GM19438 (cell line): ENCODE measurements at regions not wholly inside any gene's neighbourhood (a gene's known extent, or its start where the extent isn't known, plus 50 kb on each side); places are given as distances from the start of the nearest gene placed in this dataset.

Experiments
- ATAC-seq: cut with Tn5 transposase; IDR thresholded peaks from one replicate; pipeline ENCODE4 v1.9.1; 2021; ENCODE audit warnings: low read depth; ENCODE audit not compliant: unreplicated experiment

DNA sequence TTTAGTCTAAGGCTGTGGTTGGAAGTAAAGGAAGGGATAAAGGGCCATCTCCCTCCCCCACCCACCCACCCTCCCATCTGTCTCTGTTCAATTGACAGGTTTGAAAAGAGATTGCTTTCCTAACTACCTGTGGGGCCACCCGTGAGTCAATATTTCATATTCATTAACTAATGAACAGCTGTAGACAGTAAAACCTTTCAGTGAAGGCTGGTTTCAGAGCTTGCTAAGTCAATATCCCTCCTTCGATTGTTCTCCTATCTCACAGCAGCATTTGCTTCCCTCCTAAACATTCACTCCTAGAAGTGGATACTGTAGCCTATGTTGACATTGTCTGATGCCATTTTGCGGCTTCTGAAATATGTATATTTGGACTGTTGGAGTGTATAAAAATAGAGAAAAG lies 85.9 kb upstream of the SYNPR start:
- ATAC-seq, result no peak

DNA sequence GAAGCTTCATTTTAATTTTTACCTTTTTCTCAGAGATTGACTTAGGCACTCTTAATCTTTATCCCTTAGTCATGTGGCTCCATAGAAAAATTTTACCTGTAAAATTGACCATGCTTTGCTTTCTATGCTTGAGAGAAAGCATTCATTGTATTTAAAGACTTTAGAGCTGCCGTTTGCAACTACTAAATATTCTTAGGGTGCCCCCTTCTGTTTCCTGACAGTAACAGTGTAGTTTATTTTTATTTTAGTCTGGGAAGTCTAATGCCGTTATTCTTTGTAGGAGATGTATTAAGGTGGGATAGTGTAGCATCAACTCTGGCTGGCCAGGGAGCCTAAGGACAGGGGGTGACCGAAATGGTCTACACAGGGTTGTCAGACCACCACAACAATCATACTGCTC lies 84.5 kb upstream of the SYNPR start:
- ATAC-seq, result no peak

DNA sequence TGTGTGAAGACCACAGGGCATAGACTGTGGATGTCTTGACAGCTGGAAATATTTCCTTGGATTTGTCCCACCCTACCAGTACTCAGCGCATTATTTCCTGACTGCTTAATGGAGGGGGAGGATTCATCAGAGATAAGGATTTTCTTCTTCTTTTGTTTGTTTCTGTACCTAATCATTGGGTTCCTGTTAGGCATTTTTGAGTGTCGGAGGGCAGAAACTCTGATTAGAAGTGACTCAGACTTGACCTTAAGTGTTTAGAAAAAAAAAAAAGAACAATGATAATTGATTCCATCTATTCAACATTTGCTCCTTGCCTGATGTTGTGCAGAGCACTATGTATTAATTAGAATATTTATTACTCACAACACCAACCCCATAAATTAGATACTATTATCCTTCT lies 78.5 kb upstream of the SYNPR start:
- ATAC-seq, result no peak

DNA sequence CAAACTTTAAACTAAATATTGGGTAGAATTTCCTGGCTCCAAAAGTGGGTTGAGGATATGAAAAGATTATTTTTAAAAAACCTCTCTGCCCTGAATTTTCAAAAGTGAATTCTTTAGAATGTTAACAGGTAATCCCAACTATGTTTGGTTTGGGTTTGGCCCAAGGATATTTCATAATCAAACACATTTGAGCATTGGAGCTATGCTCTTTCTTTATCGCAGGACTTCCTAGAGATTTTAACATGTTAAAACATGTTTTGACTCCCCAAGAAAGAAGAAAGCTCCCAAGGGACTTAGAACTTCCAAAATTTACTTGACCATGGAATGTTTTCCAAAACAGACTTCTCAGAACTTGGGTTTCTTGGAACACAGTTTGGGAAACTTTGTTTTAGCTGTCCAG lies 75.6 kb upstream of the SYNPR start:
- no peak for ATAC-seq

DNA sequence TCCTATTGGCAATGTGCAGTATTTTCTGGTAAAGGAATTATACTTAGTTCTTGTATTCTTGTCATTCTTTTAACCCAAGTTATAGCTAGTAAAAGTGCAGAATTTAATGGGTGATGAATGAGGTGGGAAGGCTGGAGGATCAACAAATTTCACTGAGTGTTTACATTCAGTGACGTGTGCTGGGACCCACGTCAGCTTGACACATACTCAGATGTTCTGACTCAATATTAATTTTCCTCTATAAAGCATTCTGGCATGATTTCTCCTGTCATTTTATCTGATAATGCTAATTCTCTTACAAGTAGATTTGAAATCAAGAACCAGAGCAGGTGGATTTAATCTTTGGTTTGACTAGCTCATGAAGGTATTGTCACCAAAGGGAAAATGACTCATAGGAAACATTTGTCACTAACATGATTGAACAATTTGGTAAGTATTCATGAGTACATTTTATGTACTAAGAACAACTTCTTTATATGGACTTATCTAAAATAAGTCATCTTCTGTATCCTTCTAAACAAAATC lies 71.0 kb upstream of the SYNPR start:
- ATAC-seq, result no peak

DNA sequence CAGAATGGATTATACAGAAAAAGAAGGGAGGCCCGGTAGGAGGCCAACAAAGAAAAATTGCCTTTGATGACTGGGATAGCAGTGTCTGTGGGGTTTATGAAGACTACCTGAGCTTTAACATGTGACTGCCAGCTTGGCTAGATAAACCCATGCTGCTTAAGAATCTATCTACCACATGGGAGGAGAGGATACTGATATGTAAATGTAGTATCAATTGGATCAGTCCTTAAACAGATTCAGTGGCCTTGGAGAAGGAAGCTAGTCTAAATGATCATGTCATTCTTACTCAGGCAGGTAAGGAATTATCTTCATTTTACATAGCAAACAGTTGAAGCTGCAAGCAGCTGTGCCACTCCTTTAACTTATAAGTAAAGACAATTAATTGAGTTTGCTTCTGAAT lies 50.0 kb upstream of the SYNPR start:
- no peak for ATAC-seq
